NB4 (cell line): ENCODE measurements at regions not wholly inside any gene's neighbourhood (a gene's known extent, or its start where the extent isn't known, plus 50 kb on each side); places are given as distances from the start of the nearest gene placed in this dataset.

Source experiments
- CTCF ChIP-seq: IDR thresholded peaks from one replicate; pipeline ENCODE4 v1.5.1; 2012; ENCODE audit warnings: low read depth, low read length
- MAX ChIP-seq: IDR thresholded peaks from 2 replicates; pipeline ENCODE4 v1.6.1; 2011; ENCODE audit warnings: low read depth, low read length

GRCh38 chr4:10783351-10783750, 98.8 kb upstream of the CLNK start:
- no peak for TF ChIP-seq CTCF
- no peak for TF ChIP-seq MAX
